HCT116 (cell line): ENCODE measurements at regions not wholly inside any gene's neighbourhood (a gene's known extent, or its start where the extent isn't known, plus 50 kb on each side); places are given as distances from the start of the nearest gene placed in this dataset.

Source experiments
- ATAC-seq: fragments of 200-7000 bp; cut with Tn5 transposase; 2 replicates; pipeline ENCODE4 v1.9.1; 2020; ENCODE audit warnings: mild to moderate bottlenecking, moderate library complexity
- BruUV-seq: library from RNA; stranded (reverse); fragments of 400-500 nt; replicated peaks from 2 replicates; lab custom pipeline; 2021; lab: Mats Ljungman, UMichigan
- CTCF ChIA-PET: fragments of 300-600 bp; sonication (Branson Sonifier 250); formaldehyde crosslinking; loops from one replicate; lab custom pipeline; 2021; ENCODE audit warnings: antibody characterized with exemption; lab: Charles Lee
- POLR2A ChIA-PET: fragments of 300-600, 350-600 bp; sonication (Branson Sonifier 250); formaldehyde crosslinking; loops from one replicate; lab custom pipeline; 2021; ENCODE audit warnings: antibody characterized with exemption; lab: Charles Lee
- RAD21 ChIA-PET, 2 experiments: fragments of 300-600 bp; sonication (Branson Sonifier 250); formaldehyde crosslinking; loops; one replicate each; lab custom pipeline; 2023; ENCODE audit warnings: low total read pairs in 2 of 2; ENCODE audit not compliant: uncharacterized antibody in 2 of 2, unreplicated experiment in 2 of 2, low non-redundant PET in 1 of 2; lab: Charles Lee
- DNase-seq: peaks from one replicate; pipeline ENCODE4 v3.0.0-alpha.2; 2010; ENCODE audit warnings: low read depth, low spot score
- H2AFZ ChIP-seq: fragments of 200-600 bp; shearing (Covaris generic), sonication (generic); 2 replicates; pipeline ENCODE4 v1.6.1; 2017; ENCODE audit warnings: low read depth, mixed run types, mixed read lengths, antibody characterized with exemption, low read length; ENCODE audit not compliant: poor library complexity, severe bottlenecking
- H3K27ac ChIP-seq: 2 replicates; pipeline ENCODE4 v1.5.1; 2012; ENCODE audit warnings: low read depth, low read length
- H3K27me3 ChIP-seq: fragments of 200-600 bp; sonication (generic); 2 replicates; pipeline ENCODE4 v1.6.1; 2016; ENCODE audit warnings: mixed run types, low read length, mixed read lengths; ENCODE audit not compliant: insufficient read depth
- H3K36me3 ChIP-seq, 2 experiments: fragments of 200-500 bp in 1 of 2; fragments of 200-600 bp in 1 of 2; sonication (Bioruptor generic) in 1 of 2; sonication (generic) in 1 of 2; 2 replicates each; pipeline versions ENCODE4 v1.5.1 to v1.6.1; 2014 to 2016; ENCODE audit warnings: low read length in 2 of 2, inconsistent platforms in 1 of 2, mixed read lengths in 1 of 2, mixed run types in 1 of 2; ENCODE audit not compliant: insufficient read depth in 2 of 2, control insufficient read depth in 1 of 2
- H3K4me1 ChIP-seq, 2 experiments: fragments of 200-600 bp in 1 of 2; sonication (generic) in 1 of 2; 2 replicates each; pipeline versions ENCODE4 v1.5.1 to v1.6.1; 2012 to 2017; ENCODE audit warnings: low read length in 2 of 2, inconsistent platforms in 1 of 2, mild to moderate bottlenecking in 1 of 2, mixed read lengths in 1 of 2, mixed run types in 1 of 2, moderate library complexity in 1 of 2; ENCODE audit not compliant: insufficient read depth in 2 of 2, control insufficient read depth in 1 of 2
- H3K4me2 ChIP-seq: fragments of 200-600 bp; sonication (generic); 2 replicates; pipeline ENCODE4 v1.6.1; 2017; ENCODE audit warnings: mixed run types, low read length, mixed read lengths
- H3K4me3 ChIP-seq, 2 experiments: fragments of 200-600 bp in 1 of 2; sonication (generic) in 1 of 2; replicated peaks in 1 of 2; 2 replicates each; pipeline ENCODE4 v1.5.1; 2011 to 2016; ENCODE audit warnings: low read length in 2 of 2, control low read depth in 1 of 2, low read depth in 1 of 2, mild to moderate bottlenecking in 1 of 2, mixed read lengths in 1 of 2, mixed run types in 1 of 2
- H3K79me2 ChIP-seq: fragments of 200-600 bp; sonication (generic); 2 replicates; pipeline ENCODE4 v1.6.1; 2017; ENCODE audit warnings: mild to moderate bottlenecking, mixed run types, low read length, moderate library complexity, mixed read lengths; ENCODE audit not compliant: insufficient read depth
- H3K9ac ChIP-seq: fragments of 200-600 bp; sonication (generic); 2 replicates; pipeline ENCODE4 v1.6.1; 2016; ENCODE audit warnings: low read length, mixed read lengths
- H3K9me2 ChIP-seq: fragments of 200-600 bp; sonication (generic), shearing (Covaris generic); 2 replicates; pipeline ENCODE4 v1.6.1; 2017; ENCODE audit warnings: mixed run types, mild to moderate bottlenecking, moderate library complexity; ENCODE audit not compliant: insufficient read depth
- H3K9me3 ChIP-seq, 2 experiments: fragments of 200-500 bp in 1 of 2; fragments of 200-600 bp in 1 of 2; sonication (Bioruptor generic) in 1 of 2; sonication (generic) in 1 of 2; 2 replicates each; pipeline ENCODE4 v1.6.1; 2014 to 2017; ENCODE audit warnings: low read length in 2 of 2, mixed read lengths in 2 of 2, inconsistent platforms in 1 of 2, low read depth in 1 of 2, mild to moderate bottlenecking in 1 of 2, mixed run types in 1 of 2, moderate library complexity in 1 of 2; ENCODE audit not compliant: control insufficient read depth in 1 of 2, insufficient read depth in 1 of 2
- H4K20me1 ChIP-seq: fragments of 200-600 bp; sonication (generic), shearing (Covaris generic); 2 replicates; pipeline ENCODE4 v1.6.1; 2017; ENCODE audit warnings: mixed run types, mild to moderate bottlenecking, moderate library complexity; ENCODE audit not compliant: insufficient read depth
- ATF3 ChIP-seq: IDR thresholded peaks from 2 replicates; pipeline ENCODE4 v1.6.1; 2012
- CBX3 ChIP-seq: IDR thresholded peaks from 2 replicates; pipeline ENCODE4 v1.6.1; 2012; ENCODE audit warnings: low read depth
- ELF1 ChIP-seq: IDR thresholded peaks from 2 replicates; pipeline ENCODE4 v1.6.1; 2012; ENCODE audit warnings: low read depth, borderline replicate concordance
- EZH2phosphoT487 ChIP-seq: fragments of 200-600 bp; IDR thresholded peaks from 2 replicates; pipeline ENCODE4 v1.6.1; 2018; ENCODE audit warnings: antibody characterized with exemption, borderline replicate concordance
- POLR2AphosphoS5 ChIP-seq: IDR thresholded peaks from 2 replicates; pipeline ENCODE4 v1.6.1; 2011; ENCODE audit warnings: mild to moderate bottlenecking, low read depth, low read length, moderate library complexity
- REST ChIP-seq: IDR thresholded peaks from 2 replicates; pipeline ENCODE4 v1.6.1; 2012; ENCODE audit warnings: low read depth
- TCF7L2 ChIP-seq: IDR thresholded peaks from 2 replicates; pipeline ENCODE4 v1.7.0; 2011; ENCODE audit warnings: borderline replicate concordance, inconsistent platforms; ENCODE audit not compliant: insufficient read depth, insufficient read length; ENCODE audit errors: extremely low read depth
- YY1 ChIP-seq: IDR thresholded peaks from 2 replicates; pipeline ENCODE4 v1.6.1; 2011; ENCODE audit warnings: low read length, low read depth, moderate library complexity, mild to moderate bottlenecking; ENCODE audit not compliant: insufficient replicate concordance; ENCODE audit errors: extremely low read depth
- ZBTB33 ChIP-seq: IDR thresholded peaks from 2 replicates; pipeline ENCODE4 v1.6.1; 2011; ENCODE audit warnings: mild to moderate bottlenecking, low read length, moderate library complexity; ENCODE audit not compliant: insufficient replicate concordance; ENCODE audit errors: extremely low read depth
- ZFX ChIP-seq: fragments of 450-650 bp; IDR thresholded peaks from 2 replicates; pipeline ENCODE4 v1.6.1; 2017
- intact Hi-C: fragments of 100-400 bp; cut with micrococcal nuclease; formaldehyde crosslinking; loops from 2 replicates; pipeline ENCODE4 v1.10.0; 2022
- TF ChIP-seq, protein P1 (sequence below): IDR thresholded peaks from 2 replicates; pipeline ENCODE4 v1.6.1; 2012

GRCh38 chr1:47510282-47510811 is 72.5 kb downstream of the FOXD2 start:
- no TSS peak for BruUV-seq
- DNase-seq: no peak
- CTCF ChIA-PET: no interaction called here
- Histone ChIP-seq H3K4me2 (no peak overlapping the region), H3K4me1 (no peaks in the 10 kb centered on the region), H3K27me3 (peaks cover 8% of the 10 kb centered on the region; the same call in 1 of the 2 replicates), H3K9me2 (no peaks in the 10 kb centered on the region), H3K9me3 (no peaks in the 10 kb centered on the region), H3K27ac (no peak overlapping the region), H3K9ac (no peak overlapping the region), H2AFZ (no peak overlapping the region), H3K36me3 (no peaks in the 10 kb centered on the region), H3K79me2 (no peaks in the 10 kb centered on the region), H4K20me1 (no peaks in the 10 kb centered on the region), H3K4me3 (no peak overlapping the region)
- intact Hi-C loops: no loop called here
- RAD21 ChIA-PET: no interaction called here
- ATAC-seq: no peak
- no peak for TF ChIP-seq ZBTB33
- TF ChIP-seq TCF7L2: no peak
- TF ChIP-seq ATF3: no peak
- no peak for TF ChIP-seq ZFX
- TF ChIP-seq EZH2phosphoT487: no peak
- TF ChIP-seq CBX3: no peak
- TF ChIP-seq POLR2AphosphoS5: no peak
- no peak for TF ChIP-seq REST
- TF ChIP-seq, protein P1, sequence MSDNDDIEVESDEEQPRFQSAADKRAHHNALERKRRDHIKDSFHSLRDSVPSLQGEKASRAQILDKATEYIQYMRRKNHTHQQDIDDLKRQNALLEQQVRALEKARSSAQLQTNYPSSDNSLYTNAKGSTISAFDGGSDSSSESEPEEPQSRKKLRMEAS: no peak
- no peak for TF ChIP-seq ELF1
- TF ChIP-seq YY1: no peak
- POLR2A ChIA-PET: no interaction called here
